Transverse colon (tissue), 4 donors: ENCODE measurements at regions not wholly inside any gene's neighbourhood (a gene's known extent, or its start where the extent isn't known, plus 50 kb on each side); places are given as distances from the start of the nearest gene placed in this dataset.

Experiments
- DNase-seq: peaks from one replicate; pipeline ENCODE4 v3.0.0-alpha.2; 2019
- H3K27ac ChIP-seq, 4 donors: fragments of 200-600 bp; sonication (generic); 2 replicates each; pipeline ENCODE4 v1.5.1; 2016 to 2018; ENCODE audit warnings: inconsistent platforms in 4 of 4
- H3K27me3 ChIP-seq: fragments of 200-600 bp; sonication (generic); 2 replicates; pipeline ENCODE4 v1.5.1; 2017; ENCODE audit warnings: inconsistent platforms
- H3K36me3 ChIP-seq, 4 donors: fragments of 200-600 bp; sonication (generic); 2 replicates each; pipeline ENCODE4 v1.5.1; 2017 to 2019; ENCODE audit warnings: inconsistent platforms in 4 of 4
- H3K4me1 ChIP-seq, 4 donors: fragments of 200-600 bp; sonication (generic); 2 replicates each; pipeline ENCODE4 v1.5.1; 2017 to 2020; ENCODE audit warnings: inconsistent platforms in 4 of 4
- H3K4me3 ChIP-seq, 4 donors: fragments of 200-600 bp; sonication (generic); 1 replicate in 1 of 4; 2 replicates in 3 of 4; pipeline versions ENCODE4 v1.5.1 to v1.6.1; 2017 to 2019; ENCODE audit warnings: inconsistent platforms in 4 of 4
- H3K9me3 ChIP-seq, 2 donors: fragments of 200-600 bp; sonication (generic); 2 replicates each; pipeline ENCODE4 v1.5.1; 2017 to 2019; ENCODE audit warnings: inconsistent platforms in 2 of 2
- CTCF ChIP-seq, 5 experiments: fragments of 200-600 bp in 3 of 5; fragments of 450-650 bp in 2 of 5; sonication (generic) in 3 of 5; IDR thresholded peaks; 1 replicate in 2 of 5; 2 replicates in 3 of 5; pipeline ENCODE4 v1.5.1; 2016 to 2017; ENCODE audit warnings: antibody characterized with exemption in 5 of 5, inconsistent platforms in 3 of 5, mild to moderate bottlenecking in 2 of 5, moderate library complexity in 1 of 5
- EP300 ChIP-seq: sonication (generic); formaldehyde crosslinking; IDR thresholded peaks from one replicate; pipeline ENCODE4 v1.6.1; 2017; ENCODE audit warnings: antibody characterized with exemption, low read depth
- POLR2A ChIP-seq: fragments of 450-650 bp; IDR thresholded peaks from one replicate; pipeline ENCODE4 v1.6.1; 2016; ENCODE audit warnings: antibody characterized with exemption, mild to moderate bottlenecking, moderate library complexity
- POLR2AphosphoS5 ChIP-seq, 3 donors: sonication (generic); formaldehyde crosslinking; IDR thresholded peaks; one replicate each; pipeline ENCODE4 v1.6.1; 2016; ENCODE audit warnings: antibody characterized with exemption in 3 of 3
- WGBS, 2 donors: methylation state at CpG; one replicate each; pipeline ENCODE4 v1.1.5; 2018; ENCODE audit warnings: low coverage in 1 of 2; 5-methylcytosine and 5-hydroxymethylcytosine counted together
- in situ Hi-C, 4 donors: fragments of 200-750 bp; cut with MboI; loops; one replicate each; pipeline versions ENCODE4 v1.15.0 to v1.15.1; 2017; ENCODE audit warnings: low sequenced_read_pairs in 3 of 4, low pct_ligation_motif_present in 1 of 4, low pct_unique_long_range_greater_than_20kb in 1 of 4
- intact Hi-C: fragments of 100-400 bp; cut with DNase I; formaldehyde crosslinking; loops from one replicate; pipeline ENCODE4 v1.15.1; 2023; ENCODE audit warnings: low total_unique reads

DNA sequence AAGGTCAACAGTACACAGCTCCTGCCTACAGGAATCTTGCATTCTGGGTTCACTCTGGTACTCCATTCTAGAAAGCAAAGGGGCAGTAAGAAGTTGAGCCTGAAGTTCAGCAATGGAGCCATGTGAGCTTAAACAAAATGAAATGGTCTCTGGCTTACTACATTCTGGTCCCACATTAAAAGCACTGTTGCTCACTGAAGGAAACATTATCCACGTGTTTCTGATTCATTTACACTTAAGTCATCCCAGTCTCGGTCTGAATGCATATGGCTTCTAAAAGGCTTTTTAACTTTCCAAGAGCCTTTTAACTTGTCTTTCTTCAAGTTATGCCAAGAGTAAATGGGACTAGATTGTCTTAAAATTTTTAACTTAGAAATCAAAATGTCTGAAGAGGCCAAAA is 177.8 kb downstream of the LNPK start:
- no peaks in the 10 kb centered on the region for H3K9me3 ChIP-seq
- no peak overlapping the region for H3K4me3 ChIP-seq
- in situ Hi-C loops (no loop called here), intact Hi-C loops (no loop called here)
- H3K27me3 ChIP-seq = no peaks in the 10 kb centered on the region
- H3K27ac ChIP-seq = no peak overlapping the region
- no peaks in the 10 kb centered on the region for H3K36me3 ChIP-seq
- TF ChIP-seq EP300 (no peak), POLR2A (no peak), POLR2AphosphoS5 (IDR thresholded peaks at IDR 0.05) (no peak), CTCF (IDR thresholded peaks at IDR 0.05) (no peak)
- DNase-seq = no peak
- WGBS, 2 donors = 92 to 100% methylated on average over 1 to 2 of the region's 2 CpGs
- H3K4me1 ChIP-seq = no peaks in the 10 kb centered on the region

GRCh38 chr2:175823707-175824073 is 178.4 kb downstream of the LNPK start:
- TF ChIP-seq POLR2AphosphoS5 (IDR thresholded peaks at IDR 0.05) (no peak), EP300 (no peak)
- Histone ChIP-seq H3K4me1 (no peaks in the 10 kb centered on the region), H3K27ac (no peak overlapping the region), H3K36me3 (no peaks in the 10 kb centered on the region), H3K9me3 (no peaks in the 10 kb centered on the region), H3K4me3 (no peak overlapping the region), H3K27me3 (no peaks in the 10 kb centered on the region)
- in situ Hi-C loops (no loop called here), intact Hi-C loops (no loop called here)
- no peak for DNase-seq
- 100% methylated on average over 1 of the region's 1 CpG for WGBS, 2 donors

GRCh38 chr2:175823002-175823706 is 178.9 kb downstream of the LNPK start:
- intact Hi-C loops = no loop called here
- no peaks in the 10 kb centered on the region for H3K4me1 ChIP-seq
- WGBS, 2 donors = 76 to 91% methylated on average over 8 to 14 of the region's 14 CpGs

DNA sequence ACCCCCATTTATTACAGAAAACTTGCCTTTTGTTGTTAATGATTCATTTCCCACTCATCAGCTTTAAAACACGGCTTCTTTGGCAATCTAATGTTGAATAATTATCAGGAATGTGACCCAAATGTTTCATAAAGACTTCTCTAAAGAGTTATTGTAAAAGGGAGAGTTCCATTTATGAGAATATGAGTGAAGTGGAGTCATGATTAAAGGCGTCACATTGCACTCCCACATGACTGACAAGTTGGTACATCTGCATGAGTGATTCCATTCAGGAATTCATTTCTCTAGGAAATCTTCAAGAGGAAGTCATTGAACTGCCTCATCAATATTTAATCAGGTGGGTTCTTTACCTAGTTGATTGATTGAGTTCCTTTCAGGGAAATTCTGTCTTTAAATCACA is 184.8 kb downstream of the LNPK start:
- in situ Hi-C loops = no loop called here
- WGBS, 2 donors = 71 to 88% methylated on average over 2 of the region's 2 CpGs
- Histone ChIP-seq H3K4me1 (no peaks in the 10 kb centered on the region), H3K27ac (no peak overlapping the region), H3K9me3 (no peaks in the 10 kb centered on the region), H3K36me3 (no peaks in the 10 kb centered on the region), H3K27me3 (no peaks in the 10 kb centered on the region), H3K4me3 (no peak overlapping the region)
- TF ChIP-seq POLR2AphosphoS5 (IDR thresholded peaks at IDR 0.05) (no peak), POLR2A (no peak), CTCF (IDR thresholded peaks at IDR 0.05) (no peak), EP300 (no peak)
- intact Hi-C loops = no loop called here
- no peak for DNase-seq

More at GRCh38 chr2:175823002-175823706, 178.9 kb downstream of the LNPK start:
- H3K4me3 ChIP-seq = no peak overlapping the region
- H3K27me3 ChIP-seq = no peaks in the 10 kb centered on the region
- no peak for DNase-seq
- H3K9me3 ChIP-seq = no peaks in the 10 kb centered on the region
- no peak overlapping the region for H3K27ac ChIP-seq
- in situ Hi-C loops = no loop called here
- TF ChIP-seq EP300 (no peak), POLR2A (no peak), CTCF (IDR thresholded peaks at IDR 0.05) (no peak), POLR2AphosphoS5 (IDR thresholded peaks at IDR 0.05) (no peak)
- H3K36me3 ChIP-seq = no peaks in the 10 kb centered on the region

GRCh38 chr2:175815537-175815936 is 186.5 kb downstream of the LNPK start:
- in situ Hi-C loops = no loop called here
- DNase-seq = no peak
- no peak for TF ChIP-seq POLR2AphosphoS5 (IDR thresholded peaks at IDR 0.05)
- TF ChIP-seq CTCF (IDR thresholded peaks at IDR 0.05) = no peak
- no peak for TF ChIP-seq POLR2A
- no peak for TF ChIP-seq EP300
- Histone ChIP-seq H3K27ac (no peak overlapping the region), H3K4me3 (no peak overlapping the region), H3K9me3 (no peaks in the 10 kb centered on the region), H3K4me1 (no peaks in the 10 kb centered on the region), H3K36me3 (no peaks in the 10 kb centered on the region), H3K27me3 (no peaks in the 10 kb centered on the region)
- 89% methylated on average over 1 of the region's 1 CpG; no CpG with 5 or more reads in 1 of the 2 donors for WGBS, 2 donors
- intact Hi-C loops = no loop called here
